ENCODE measurements at regions not wholly inside any gene's neighbourhood (a gene's known extent, or its start where the extent isn't known, plus 50 kb on each side); places are given as distances from the start of the nearest gene placed in this dataset.
"Not testable (repeated sequence)": the region's sequence is repeated elsewhere in the genome, so short reads cannot be mapped to it uniquely, and the experiment has no call there.

- Histone ChIP-seq H3K9me3 (no peaks in the 10 kb centered on the region), H3K4me3 (no peak overlapping the region), H3K4me1 (no peaks in the 10 kb centered on the region), H3K36me3 (no peaks in the 10 kb centered on the region), H3K27me3 (no peaks in the 10 kb centered on the region), H3K27ac (no peak overlapping the region)
- TF ChIP-seq CTCF (IDR thresholded peaks at IDR 0.05 in 4 of 5, conservative IDR thresholded peaks at IDR 0.05 in 1 of 5) (no peak), POLR2A (IDR thresholded peaks at IDR 0.05) (no peak)
- DNase-seq (no peak), ATAC-seq (no peak)
- in situ Hi-C loops (cut with MboI; ENCODE audit: low sequenced_read_pairs in 4 of 4), result no loop called here
- intact Hi-C loops (cut with DNase I; ENCODE audit: low total_unique reads), result no loop called here
Measured at GRCh38 chr3:82629937-82630336, 868.5 kb upstream of the GBE1 start.

- Histone ChIP-seq H3K27me3 (no peaks in the 10 kb centered on the region), H3K36me3 (no peaks in the 10 kb centered on the region), H3K27ac (no peak overlapping the region), H3K4me1 (no peaks in the 10 kb centered on the region), H3K9me3 (no peaks in the 10 kb centered on the region), H3K4me3 (no peak overlapping the region)
- ATAC-seq (no peak), DNase-seq (no peak)
- intact Hi-C loops (cut with DNase I; ENCODE audit: low total_unique reads) (no loop called here), in situ Hi-C loops (cut with MboI; ENCODE audit: low sequenced_read_pairs in 4 of 4) (no loop called here)
- TF ChIP-seq CTCF (IDR thresholded peaks at IDR 0.05 in 4 of 5, conservative IDR thresholded peaks at IDR 0.05 in 1 of 5), result no peak
- no peak for TF ChIP-seq POLR2A (IDR thresholded peaks at IDR 0.05)
Measured at GRCh38 chr3:82628385-82629014, 867.1 kb upstream of the GBE1 start.

- Histone ChIP-seq H3K4me3 (no peak overlapping the region), H3K27ac (no peak overlapping the region), H3K4me1 (no peaks in the 10 kb centered on the region), H3K9me3 (no peaks in the 10 kb centered on the region), H3K36me3 (no peaks in the 10 kb centered on the region), H3K27me3 (no peaks in the 10 kb centered on the region)
- no peak for ATAC-seq
- TF ChIP-seq POLR2A (IDR thresholded peaks at IDR 0.05), result no peak
- no peak for TF ChIP-seq CTCF (IDR thresholded peaks at IDR 0.05 in 4 of 5, conservative IDR thresholded peaks at IDR 0.05 in 1 of 5)
- no peak for DNase-seq
- intact Hi-C loops (cut with DNase I; ENCODE audit: low total_unique reads) (no loop called here), in situ Hi-C loops (cut with MboI; ENCODE audit: low sequenced_read_pairs in 4 of 4) (no loop called here)
Measured at GRCh38 chr3:82627733-82628132, 866.3 kb upstream of the GBE1 start.

DNA sequence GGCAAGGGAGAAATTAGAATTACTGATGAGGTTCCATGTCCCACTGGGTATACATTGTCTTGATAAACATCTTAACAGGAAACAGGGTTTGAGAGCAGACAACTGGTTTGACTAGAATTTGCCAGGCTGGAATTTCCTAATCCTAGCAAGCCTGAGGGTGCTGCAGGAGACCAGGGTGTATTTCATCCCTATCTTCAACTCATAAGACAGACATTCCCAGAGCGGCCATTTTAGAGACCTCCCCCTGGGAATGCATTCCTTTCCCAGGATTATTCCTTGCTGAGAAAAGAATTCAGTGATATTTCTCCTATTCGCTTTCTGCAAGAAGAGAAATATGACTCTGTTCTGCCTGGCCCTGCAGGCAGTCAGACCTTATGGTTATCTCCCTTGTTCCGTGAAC, 859.3 kb upstream of the GBE1 start:
- DNase-seq; H3K4me1 ChIP-seq; H3K36me3 ChIP-seq; in situ Hi-C loops (cut with MboI; ENCODE audit: low sequenced_read_pairs in 4 of 4); H3K4me3 ChIP-seq; H3K27me3 ChIP-seq; H3K27ac ChIP-seq; intact Hi-C loops (cut with DNase I; ENCODE audit: low total_unique reads); ATAC-seq; H3K9me3 ChIP-seq: not testable (repeated sequence)

DNA sequence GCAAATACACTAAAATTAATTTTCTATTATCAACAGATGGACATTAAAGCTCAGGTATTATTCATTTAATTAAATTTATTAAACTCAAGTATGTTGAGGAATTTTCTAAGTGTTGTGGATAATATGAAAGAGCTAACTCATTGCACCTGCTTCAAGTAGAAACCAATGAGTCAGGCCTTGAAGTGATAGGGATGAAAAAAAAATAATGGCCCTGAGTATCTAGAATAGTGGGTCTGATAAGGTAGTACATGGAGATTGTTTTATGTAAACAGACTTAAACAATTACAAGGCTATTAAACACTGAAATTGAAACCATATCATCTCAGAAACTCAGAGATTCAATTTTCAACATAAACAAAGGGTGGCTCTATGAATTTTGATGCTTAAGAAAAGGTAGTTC, 857.1 kb upstream of the GBE1 start:
- no peak for TF ChIP-seq CTCF (IDR thresholded peaks at IDR 0.05 in 4 of 5, conservative IDR thresholded peaks at IDR 0.05 in 1 of 5)
- TF ChIP-seq POLR2A (IDR thresholded peaks at IDR 0.05), result no peak
- Histone ChIP-seq H3K27ac (no peak overlapping the region), H3K27me3 (no peaks in the 10 kb centered on the region), H3K36me3 (no peaks in the 10 kb centered on the region), H3K4me1 (no peaks in the 10 kb centered on the region), H3K9me3 (no peaks in the 10 kb centered on the region), H3K4me3 (no peak overlapping the region)
- intact Hi-C loops (cut with DNase I; ENCODE audit: low total_unique reads), result no loop called here
- DNase-seq (no peak), ATAC-seq (no peak)
- in situ Hi-C loops (cut with MboI; ENCODE audit: low sequenced_read_pairs in 4 of 4), result no loop called here
